ENCODE measurements at regions not wholly inside any gene's neighbourhood (a gene's known extent, or its start where the extent isn't known, plus 50 kb on each side); places are given as distances from the start of the nearest gene placed in this dataset.

DNA sequence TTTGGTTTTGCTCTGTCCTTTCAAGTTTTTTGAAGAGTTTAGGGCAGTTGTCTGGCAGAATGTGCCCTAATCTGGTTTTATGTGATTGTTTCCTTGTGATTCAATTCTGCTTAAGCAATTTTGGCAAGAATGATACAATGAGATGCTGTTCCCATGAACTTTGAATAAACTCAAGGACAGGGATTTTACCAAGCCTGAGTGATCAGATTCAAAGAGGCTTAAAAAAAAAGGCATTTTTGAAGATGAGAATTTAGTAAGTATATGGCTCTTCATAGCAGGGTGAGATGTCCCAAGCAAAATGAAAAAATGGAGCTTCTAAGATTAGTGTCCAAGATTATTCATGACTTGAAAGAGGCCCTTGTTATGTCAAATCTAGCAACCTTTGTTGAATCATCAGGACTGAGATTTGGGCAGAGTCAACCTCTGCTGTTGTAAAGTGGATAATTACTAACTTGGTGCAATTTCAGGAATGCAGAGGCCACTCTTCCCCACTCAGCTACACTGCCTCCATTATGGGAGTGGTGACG is 180.6 kb upstream of the NUDT4 start:
- no peak overlapping the region for H3K4me2 ChIP-seq (ENCODE audit: insufficient read depth in 1 of 2, low read depth in 2 of 2, low read length in 2 of 2)
- H3K27me3 ChIP-seq (replicated peaks in 1 of 4; ENCODE audit: control insufficient read depth in 3 of 4, extremely low read depth in 1 of 4, insufficient read depth in 3 of 4, low read length in 3 of 4) = no peaks in the 10 kb centered on the region
- DNase-seq (ENCODE audit: low read depth in 1 of 2, low spot score in 2 of 2) = no peak
- no peak overlapping the region for H3K18ac ChIP-seq (ENCODE audit: extremely low read depth, low read length)
- ChIA-PET CTCF (ENCODE audit: partially characterized antibody) (interaction anchor here (0.7 kb wide), 1 partner anchor 64 kb away, joined by 3 read pairs; no protein-coding TSS in a partner anchor), POLR2A (ENCODE audit: partially characterized antibody) (no interaction called here)
- H2AFZ ChIP-seq (ENCODE audit: low read length) = no peak overlapping the region
- H3K27ac ChIP-seq (ENCODE audit: low read depth, low read length) = no peak overlapping the region
- H4K5ac ChIP-seq (ENCODE audit: insufficient read length, low read depth, low read length) = no peak overlapping the region
- TF ChIP-seq SP1 (IDR thresholded peaks at IDR 0.05; ENCODE audit: low read depth, low read length) (no peak), SUZ12 (IDR thresholded peaks at IDR 0.05; ENCODE audit: low read length) (no peak), JUN (IDR thresholded peaks at IDR 0.05; ENCODE audit: low read depth, low read length) (no peak), POLR2AphosphoS5 (IDR thresholded peaks at IDR 0.05; ENCODE audit: low read depth, low read length) (no peak), TBP (IDR thresholded peaks at IDR 0.05; ENCODE audit: low read depth, low read length) (no peak), EZH2 (IDR thresholded peaks at IDR 0.05; ENCODE audit: low read depth, low read length, severe bottlenecking) (no peak), JUND (IDR thresholded peaks at IDR 0.05; ENCODE audit: low read length) (no peak), SAP30 (IDR thresholded peaks at IDR 0.05; ENCODE audit: insufficient read depth, insufficient replicate concordance, low read length) (no peak), CBX5 (IDR thresholded peaks at IDR 0.05; ENCODE audit: low read depth, low read length) (no peak), SRF (IDR thresholded peaks at IDR 0.05; ENCODE audit: low read depth, low read length) (no peak), TCF12 (IDR thresholded peaks at IDR 0.05; ENCODE audit: low read depth, low read length) (no peak), BCL11A (IDR thresholded peaks at IDR 0.05; ENCODE audit: low read depth in 2 of 2, low read length in 2 of 2) (no peak), TAF7 (optimal IDR thresholded peaks at IDR 0.05; ENCODE audit: borderline replicate concordance, low read depth, low read length) (no peak), POU5F1 (IDR thresholded peaks at IDR 0.05; ENCODE audit: low read depth, low read length) (no peak)
- TF ChIP-seq, protein P1, sequence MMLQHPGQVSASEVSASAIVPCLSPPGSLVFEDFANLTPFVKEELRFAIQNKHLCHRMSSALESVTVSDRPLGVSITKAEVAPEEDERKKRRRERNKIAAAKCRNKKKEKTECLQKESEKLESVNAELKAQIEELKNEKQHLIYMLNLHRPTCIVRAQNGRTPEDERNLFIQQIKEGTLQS (IDR thresholded peaks at IDR 0.05; ENCODE audit: insufficient read depth, low read depth, low read length) = no peak
- H3K4ac ChIP-seq (replicated peaks; ENCODE audit: insufficient read length, low read depth, low read length) = no peak overlapping the region
- H3K23me2 ChIP-seq (ENCODE audit: low read depth, low read length) = no peaks in the 10 kb centered on the region
- FAIRE-seq = no peak
- H3K56ac ChIP-seq (replicated peaks; ENCODE audit: insufficient read length, low read depth, low read length) = no peak overlapping the region
- H3K36me3 ChIP-seq (ENCODE audit: control insufficient read depth in 2 of 4, insufficient read depth in 4 of 4, low read length in 3 of 4) = no peaks in the 10 kb centered on the region
- H2BK120ac ChIP-seq (replicated peaks; ENCODE audit: low read depth, low read length) = no peak overlapping the region
- H3K9ac ChIP-seq (replicated peaks in 1 of 4; ENCODE audit: extremely low read depth in 1 of 4, low read depth in 3 of 4, low read length in 3 of 4) = no peak overlapping the region
- no peaks in the 10 kb centered on the region for H3K79me2 ChIP-seq (ENCODE audit: control insufficient read depth in 1 of 2, insufficient read depth in 2 of 2, low read length in 2 of 2)
- H4K91ac ChIP-seq (replicated peaks; ENCODE audit: insufficient read length, low read length) = no peak overlapping the region
- no peak overlapping the region for H2BK15ac ChIP-seq (ENCODE audit: low read length)
- no peak overlapping the region for H2BK12ac ChIP-seq (ENCODE audit: low read depth, low read length)
- H3K23ac ChIP-seq (ENCODE audit: insufficient read length) = no peak overlapping the region
- no peak overlapping the region for H2BK5ac ChIP-seq (ENCODE audit: low read depth, low read length)
- no peak overlapping the region for H3K4me3 ChIP-seq (ENCODE audit: extremely low read depth in 1 of 4, insufficient read depth in 2 of 4, low read depth in 3 of 4, low read length in 4 of 4)
- no peaks in the 10 kb centered on the region for H3K79me1 ChIP-seq (ENCODE audit: low read depth, low read length)
- no peak overlapping the region for H2BK20ac ChIP-seq (ENCODE audit: low read length)
- no peak overlapping the region for H2AK5ac ChIP-seq (ENCODE audit: low read depth, low read length)
- H3K9me3 ChIP-seq (ENCODE audit: insufficient read depth in 2 of 2, low read depth in 1 of 2, low read length in 1 of 2) = peaks cover 3 to 5% of the 10 kb centered on the region in 2 experiments; a peak in 2 of 4 replicates
- no peaks in the 10 kb centered on the region for H4K20me1 ChIP-seq (replicated peaks in 1 of 2; ENCODE audit: control insufficient read depth in 1 of 2, insufficient read depth in 2 of 2, low read length in 2 of 2)
- no peak overlapping the region for H4K8ac ChIP-seq (ENCODE audit: extremely low read depth, insufficient read depth, low read length)
- no peak overlapping the region for H3K14ac ChIP-seq (ENCODE audit: insufficient read length)
- H3K4me1 ChIP-seq (replicated peaks in 1 of 4; ENCODE audit: control insufficient read depth in 3 of 4, insufficient read depth in 4 of 4, low read length in 3 of 4) = no peaks in the 10 kb centered on the region
- 95% methylated on average over 1 of the region's 1 CpG; no CpG with 5 or more reads in 1 of the 2 experiments for WGBS, 2 experiments (ENCODE audit: extremely low coverage in 1 of 2, insufficient coverage in 1 of 2, insufficient read length in 1 of 2, insufficient replicate concordance in 2 of 2, low coverage in 1 of 2, low lambda C conversion rate in 2 of 2, missing lambda C conversion rate in 1 of 2)

Data from H1 (cell line).